ENCODE measurements at regions not wholly inside any gene's neighbourhood (a gene's known extent, or its start where the extent isn't known, plus 50 kb on each side); places are given as distances from the start of the nearest gene placed in this dataset.

GRCh38 chr14:98323836-98324235 is 948.2 kb downstream of the BCL11B start:
- TF ChIP-seq CTCF (conservative IDR thresholded peaks at IDR 0.05; ENCODE audit: control insufficient read depth, insufficient read depth, low read depth, low read length) = no peak
- no peak overlapping the region for H3K4me3 ChIP-seq (ENCODE audit: control insufficient read depth, low read depth, low read length)
- DNase-seq (ENCODE audit: low read depth) = no peak

- no peak for DNase-seq (ENCODE audit: low read depth)
- H3K4me3 ChIP-seq (ENCODE audit: control insufficient read depth, low read depth, low read length) = no peak overlapping the region
Measured at GRCh38 chr14:98325761-98326160, 946.2 kb downstream of the BCL11B start.

GRCh38 chr14:98328496-98328895 is 943.5 kb downstream of the BCL11B start:
- TF ChIP-seq CTCF (conservative IDR thresholded peaks at IDR 0.05; ENCODE audit: control insufficient read depth, insufficient read depth, low read depth, low read length) = no peak
- DNase-seq (ENCODE audit: low read depth) = no peak
- H3K4me3 ChIP-seq (ENCODE audit: control insufficient read depth, low read depth, low read length) = no peak overlapping the region

More at GRCh38 chr14:98325761-98326160, 946.2 kb downstream of the BCL11B start:
- TF ChIP-seq CTCF (conservative IDR thresholded peaks at IDR 0.05; ENCODE audit: control insufficient read depth, insufficient read depth, low read depth, low read length) = no peak

GRCh38 chr14:98334186-98334585 is 937.8 kb downstream of the BCL11B start:
- no peak for TF ChIP-seq CTCF (conservative IDR thresholded peaks at IDR 0.05; ENCODE audit: control insufficient read depth, insufficient read depth, low read depth, low read length)
- DNase-seq (ENCODE audit: low read depth) = no peak

GRCh38 chr14:98341211-98341610 is 930.8 kb downstream of the BCL11B start:
- no peak overlapping the region for H3K4me3 ChIP-seq (ENCODE audit: control insufficient read depth, low read depth, low read length)
- TF ChIP-seq CTCF (conservative IDR thresholded peaks at IDR 0.05; ENCODE audit: control insufficient read depth, insufficient read depth, low read depth, low read length) = no peak
- DNase-seq (ENCODE audit: low read depth) = no peak

More at GRCh38 chr14:98334186-98334585, 937.8 kb downstream of the BCL11B start:
- no peak overlapping the region for H3K4me3 ChIP-seq (ENCODE audit: control insufficient read depth, low read depth, low read length)

GRCh38 chr14:98345161-98345560 is 926.8 kb downstream of the BCL11B start:
- H3K4me3 ChIP-seq (ENCODE audit: control insufficient read depth, low read depth, low read length) = no peak overlapping the region
- DNase-seq (ENCODE audit: low read depth) = no peak
- no peak for TF ChIP-seq CTCF (conservative IDR thresholded peaks at IDR 0.05; ENCODE audit: control insufficient read depth, insufficient read depth, low read depth, low read length)

GRCh38 chr14:98347686-98348085 is 924.3 kb downstream of the BCL11B start:
- no peak for DNase-seq (ENCODE audit: low read depth)
- TF ChIP-seq CTCF (conservative IDR thresholded peaks at IDR 0.05; ENCODE audit: control insufficient read depth, insufficient read depth, low read depth, low read length) = no peak
- no peak overlapping the region for H3K4me3 ChIP-seq (ENCODE audit: control insufficient read depth, low read depth, low read length)

Data from fibroblast of mammary gland (primary cell).